GM23338 (cell line): ENCODE measurements at regions not wholly inside any gene's neighbourhood (a gene's known extent, or its start where the extent isn't known, plus 50 kb on each side); places are given as distances from the start of the nearest gene placed in this dataset.

Experiments used
- ATAC-seq: fragments of 200-7000 bp; cut with Tn5 transposase; 3 replicates; pipeline ENCODE4 v1.9.1; 2020
- DNase-seq: peaks from one replicate; pipeline ENCODE4 v3.0.0-alpha.2; 2015; ENCODE audit warnings: low spot score
- H2AFZ ChIP-seq: fragments of 200-600 bp; sonication (generic); 2 replicates; pipeline ENCODE4 v1.8.0; 2016; ENCODE audit warnings: antibody characterized with exemption, mild to moderate bottlenecking, moderate library complexity
- H3F3A ChIP-seq: fragments of 200-600 bp; sonication (generic); replicated peaks from 2 replicates; pipeline ENCODE4 v1.8.0; 2017; ENCODE audit warnings: antibody characterized with exemption, mixed run types, low read depth
- H3K27ac ChIP-seq: fragments of 200-600 bp; sonication (generic); 2 replicates; pipeline ENCODE4 v1.6.1; 2016; ENCODE audit warnings: low read depth
- H3K27me3 ChIP-seq: fragments of 200-600 bp; sonication (generic); 2 replicates; pipeline ENCODE4 v1.8.0; 2016; ENCODE audit warnings: mild to moderate bottlenecking, mixed run types, moderate library complexity; ENCODE audit not compliant: insufficient read depth
- H3K36me3 ChIP-seq: fragments of 200-600 bp; sonication (generic); 2 replicates; pipeline ENCODE4 v1.8.0; 2016; ENCODE audit warnings: mild to moderate bottlenecking; ENCODE audit not compliant: insufficient read depth
- H3K4me1 ChIP-seq: fragments of 200-600 bp; sonication (generic); 2 replicates; pipeline ENCODE4 v1.8.0; 2016; ENCODE audit warnings: mild to moderate bottlenecking, moderate library complexity; ENCODE audit not compliant: insufficient read depth
- H3K4me2 ChIP-seq: fragments of 200-600 bp; sonication (generic); 2 replicates; pipeline ENCODE4 v1.7.1; 2017; ENCODE audit warnings: mixed run types
- H3K4me3 ChIP-seq: fragments of 200-600 bp; sonication (generic); 2 replicates; pipeline ENCODE4 v1.6.1; 2016; ENCODE audit warnings: mixed run types
- H3K79me2 ChIP-seq: fragments of 200-600 bp; sonication (generic); replicated peaks from 2 replicates; pipeline ENCODE4 v1.8.0; 2017; ENCODE audit warnings: mild to moderate bottlenecking; ENCODE audit not compliant: insufficient read depth
- H3K9me2 ChIP-seq: fragments of 200-600 bp; sonication (generic); 2 replicates; pipeline ENCODE4 v1.8.0; 2017; ENCODE audit not compliant: insufficient read depth
- H4K20me1 ChIP-seq: fragments of 200-600 bp; sonication (generic); replicated peaks from 2 replicates; pipeline ENCODE4 v1.8.0; 2017; ENCODE audit warnings: mild to moderate bottlenecking; ENCODE audit not compliant: insufficient read depth
- H3K27ac Mint-ChIP-seq: 2 replicates; pipeline ENCODE4 v1.8.0; 2020; ENCODE audit warnings: inconsistent platforms, mild to moderate bottlenecking, moderate library complexity, mixed read lengths
- H3K27me3 Mint-ChIP-seq: 3 replicates; pipeline ENCODE4 v1.8.0; 2022; ENCODE audit warnings: low read depth, mild to moderate bottlenecking, moderate library complexity, mixed read lengths, inconsistent platforms; ENCODE audit not compliant: insufficient read depth, poor library complexity
- H3K36me3 Mint-ChIP-seq: 3 replicates; pipeline ENCODE4 v1.8.0; 2021; ENCODE audit warnings: low read depth, mild to moderate bottlenecking, inconsistent platforms, moderate library complexity, mixed read lengths
- H3K4me1 Mint-ChIP-seq: 3 replicates; pipeline ENCODE4 v1.8.0; 2020; ENCODE audit warnings: mild to moderate bottlenecking, inconsistent platforms, mixed read lengths
- H3K4me3 Mint-ChIP-seq: 3 replicates; pipeline ENCODE4 v1.8.0; 2021; ENCODE audit warnings: moderate library complexity, mild to moderate bottlenecking, inconsistent platforms, mixed read lengths
- H3K9me3 Mint-ChIP-seq: 3 replicates; pipeline ENCODE4 v1.8.0; 2020; ENCODE audit warnings: moderate library complexity, mild to moderate bottlenecking, inconsistent platforms, mixed read lengths
- CREB1 ChIP-seq: fragments of 250-450 bp; sonication (Bioruptor Pico); IDR thresholded peaks from 2 replicates; pipeline ENCODE4 v1.5.0; 2020; ENCODE audit warnings: low read depth, mild to moderate bottlenecking, moderate library complexity
- CTCF ChIP-seq, 2 experiments: fragments of 200-600 bp in 1 of 2; sonication (generic) in 1 of 2; conservative IDR thresholded peaks; 2 replicates each; pipeline versions ENCODE4 v1.5.1 to v1.6.1; 2016 to 2017; ENCODE audit warnings: antibody characterized with exemption in 2 of 2, low read depth in 2 of 2, mild to moderate bottlenecking in 2 of 2, moderate library complexity in 1 of 2
- ETS1 ChIP-seq: IDR thresholded peaks from 2 replicates; pipeline ENCODE4 v1.6.1; 2016; ENCODE audit warnings: antibody characterized with exemption
- EZH2 ChIP-seq: fragments of 200-600 bp; sonication (generic); IDR thresholded peaks from one replicate; pipeline ENCODE4 v1.8.0; 2017; ENCODE audit warnings: antibody characterized with exemption, mild to moderate bottlenecking, low read depth; ENCODE audit not compliant: unreplicated experiment
- EZH2phosphoT487 ChIP-seq: fragments of 200-600 bp; sonication (generic); IDR thresholded peaks from one replicate; pipeline ENCODE4 v1.8.1; 2018; ENCODE audit warnings: antibody characterized with exemption; ENCODE audit not compliant: unreplicated experiment
- JUNB ChIP-seq: IDR thresholded peaks from one replicate; pipeline ENCODE4 v1.6.1; 2016; ENCODE audit warnings: antibody characterized with exemption; ENCODE audit not compliant: unreplicated experiment
- NANOG ChIP-seq: IDR thresholded peaks from 2 replicates; pipeline ENCODE4 v1.6.1; 2016; ENCODE audit warnings: antibody characterized with exemption, borderline replicate concordance
- POLR2AphosphoS5 ChIP-seq: IDR thresholded peaks from 2 replicates; pipeline ENCODE4 v1.6.1; 2016; ENCODE audit warnings: antibody characterized with exemption, low read depth
- REST ChIP-seq: IDR thresholded peaks from one replicate; pipeline ENCODE4 v1.6.1; 2018; ENCODE audit warnings: antibody characterized with exemption; ENCODE audit not compliant: unreplicated experiment
- STAT1 ChIP-seq: IDR thresholded peaks from one replicate; pipeline ENCODE4 v1.6.1; 2016; ENCODE audit warnings: antibody characterized with exemption; ENCODE audit not compliant: unreplicated experiment
- ZNF114 ChIP-seq: fragments of 250-450 bp; sonication (Bioruptor Pico); IDR thresholded peaks from 2 replicates; pipeline ENCODE4 v1.5.0; 2020; ENCODE audit warnings: mild to moderate bottlenecking, moderate library complexity
- ZNF331 ChIP-seq: fragments of 250-450 bp; sonication (Bioruptor Pico); IDR thresholded peaks from 2 replicates; pipeline ENCODE4 v1.5.0; 2020; ENCODE audit warnings: low read depth, mild to moderate bottlenecking, moderate library complexity
- ZNF462 ChIP-seq: fragments of 250-450 bp; sonication (Bioruptor Pico); IDR thresholded peaks from 2 replicates; pipeline ENCODE4 v1.5.0; 2020; ENCODE audit warnings: mild to moderate bottlenecking, moderate library complexity

- TF ChIP-seq CREB1 (CRISPR knock-in tag) (no peak), NANOG (no peak), ZNF462 (CRISPR knock-in tag) (no peak), ZNF331 (CRISPR knock-in tag) (no peak), CTCF (conservative IDR thresholded peaks at IDR 0.05; ENCODE audit: low read depth in 2 of 2) (no peak), ETS1 (no peak), EZH2phosphoT487 (no peak), REST (no peak), POLR2AphosphoS5 (no peak), STAT1 (no peak), JUNB (no peak), ZNF114 (CRISPR knock-in tag) (no peak), EZH2 (no peak)
- H3K27ac ChIP-seq: no peak overlapping the region
- H3K27me3 ChIP-seq: no peaks in the 10 kb centered on the region
- no peaks in the 10 kb centered on the region for H4K20me1 ChIP-seq
- DNase-seq (no peak), ATAC-seq (no peak)
- no peak overlapping the region for H3K4me2 ChIP-seq
- H3F3A ChIP-seq: no peaks in the 10 kb centered on the region
- no peaks in the 10 kb centered on the region for H3K36me3 ChIP-seq
- 0 out of 2 replicates have a peak, but pooled peaks cover 3% of the 10 kb centered on the region for H3K9me2 ChIP-seq
- H3K9me3 Mint-ChIP-seq: peaks cover 11% of the 10 kb centered on the region
- no peak overlapping the region for H3K27ac Mint-ChIP-seq
- no peaks in the 10 kb centered on the region for H3K79me2 ChIP-seq
- H3K27me3 Mint-ChIP-seq: peaks cover 3% of the 10 kb centered on the region
- H3K4me3 ChIP-seq: no peak overlapping the region
- no peaks in the 10 kb centered on the region for H3K4me1 ChIP-seq
- no peaks in the 10 kb centered on the region for H3K4me1 Mint-ChIP-seq
- no peak overlapping the region for H3K4me3 Mint-ChIP-seq
- no peak overlapping the region for H2AFZ ChIP-seq
- H3K36me3 Mint-ChIP-seq: peaks cover 4% of the 10 kb centered on the region; the same call in 2 of the 3 replicates
These were observed 934.4 kb downstream of the HACE1 start for GRCh38 chr6:103925317-103925716.
